HUES48 (cell line): ENCODE measurements at regions not wholly inside any gene's neighbourhood (a gene's known extent, or its start where the extent isn't known, plus 50 kb on each side); places are given as distances from the start of the nearest gene placed in this dataset.

ENCODE experiments used
- H3K27ac ChIP-seq: one replicate; pipeline ENCODE4 v1.7.0; 2013; ENCODE audit warnings: low read depth, low read length, inconsistent platforms
- H3K27me3 ChIP-seq: 2 replicates; pipeline ENCODE4 v1.6.1; 2013; ENCODE audit warnings: mild to moderate bottlenecking, low read length; ENCODE audit not compliant: control insufficient read depth, insufficient read depth
- H3K36me3 ChIP-seq: 2 replicates; pipeline ENCODE4 v1.6.1; 2013; ENCODE audit warnings: low read length; ENCODE audit not compliant: control insufficient read depth, insufficient read depth
- H3K4me1 ChIP-seq: 2 replicates; pipeline ENCODE4 v1.6.1; 2013; ENCODE audit warnings: mild to moderate bottlenecking, low read length; ENCODE audit not compliant: control insufficient read depth, insufficient read depth
- H3K4me3 ChIP-seq: 2 replicates; pipeline ENCODE4 v1.5.1; 2013; ENCODE audit warnings: mild to moderate bottlenecking, low read depth, low read length
- H3K9ac ChIP-seq: 2 replicates; pipeline ENCODE4 v1.6.1; 2013; ENCODE audit warnings: mild to moderate bottlenecking, low read depth, low read length, moderate library complexity
- H3K9me3 ChIP-seq: 2 replicates; pipeline ENCODE4 v1.6.1; 2013; ENCODE audit warnings: low read length; ENCODE audit not compliant: control insufficient read depth, insufficient read depth

- Histone ChIP-seq H3K27me3 (no peaks in the 10 kb centered on the region), H3K4me3 (no peak overlapping the region), H3K4me1 (no peaks in the 10 kb centered on the region), H3K9me3 (peaks cover 14% of the 10 kb centered on the region; the same call in 1 of the 2 replicates), H3K27ac (no peak overlapping the region), H3K9ac (no peak overlapping the region), H3K36me3 (no peaks in the 10 kb centered on the region)
These were observed 304.4 kb upstream of the RTL1 start for GRCh38 chr14:101207897-101208296.

DNA sequence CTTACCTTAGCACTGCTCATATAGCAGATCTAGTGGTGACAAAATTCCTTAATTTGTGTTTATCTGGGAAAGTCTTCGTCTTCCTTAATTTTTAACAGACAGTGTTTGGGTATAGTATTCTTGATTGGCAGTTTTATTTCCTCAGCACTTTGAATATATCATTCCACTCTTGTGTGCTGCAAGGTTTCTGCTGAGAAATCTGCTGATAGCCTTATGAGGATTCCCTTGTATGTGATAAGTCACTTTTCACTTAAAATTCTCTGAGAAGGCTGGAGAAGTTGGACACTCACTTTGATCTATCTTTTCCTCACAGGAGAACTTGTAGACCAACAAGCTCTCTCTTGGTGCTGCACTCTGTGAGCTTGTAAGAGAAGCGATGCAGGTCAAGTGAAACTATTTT, 306.1 kb upstream of the RTL1 start:
- no peaks in the 10 kb centered on the region for H3K4me1 ChIP-seq
- H3K27me3 ChIP-seq: no peaks in the 10 kb centered on the region
- H3K27ac ChIP-seq: no peak overlapping the region
- H3K36me3 ChIP-seq: no peaks in the 10 kb centered on the region
- no peak overlapping the region for H3K4me3 ChIP-seq
- H3K9me3 ChIP-seq: peaks cover 14% of the 10 kb centered on the region; the same call in 1 of the 2 replicates
- H3K9ac ChIP-seq: no peak overlapping the region

- H3K4me3 ChIP-seq: no peak overlapping the region
- no peaks in the 10 kb centered on the region for H3K36me3 ChIP-seq
- no peaks in the 10 kb centered on the region; the same call in 1 of the 2 replicates for H3K9me3 ChIP-seq
- H3K4me1 ChIP-seq: no peaks in the 10 kb centered on the region
- no peaks in the 10 kb centered on the region for H3K27me3 ChIP-seq
- no peak overlapping the region for H3K9ac ChIP-seq
- H3K27ac ChIP-seq: no peak overlapping the region
These were observed 311.7 kb upstream of the RTL1 start for GRCh38 chr14:101215266-101215665.

DNA sequence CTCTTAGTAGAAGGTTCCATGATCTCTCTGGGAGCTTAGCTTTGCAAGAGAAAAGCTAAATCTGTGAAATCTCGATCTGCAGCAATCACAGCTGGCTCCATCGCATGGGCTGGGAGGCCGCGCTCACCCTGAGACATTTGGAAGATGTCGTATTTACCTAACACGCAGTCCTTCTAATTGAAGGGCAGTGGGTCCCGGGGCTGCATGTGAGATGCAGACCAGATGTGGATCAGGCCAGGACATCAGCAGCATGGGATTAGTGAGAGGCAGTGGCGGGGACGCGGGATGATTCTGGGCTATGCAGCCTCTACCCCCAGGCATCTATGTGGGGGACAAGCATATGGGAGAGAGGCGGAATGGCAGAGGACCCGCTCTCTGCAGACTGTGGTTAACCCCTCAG, 312.4 kb upstream of the RTL1 start:
- H3K9ac ChIP-seq: no peak overlapping the region
- no peaks in the 10 kb centered on the region for H3K9me3 ChIP-seq
- no peak overlapping the region for H3K4me3 ChIP-seq
- H3K4me1 ChIP-seq: no peaks in the 10 kb centered on the region
- no peak overlapping the region for H3K27ac ChIP-seq
- no peaks in the 10 kb centered on the region for H3K36me3 ChIP-seq
- no peaks in the 10 kb centered on the region for H3K27me3 ChIP-seq

GRCh38 chr14:101216366-101217079, 313.0 kb upstream of the RTL1 start:
- no peaks in the 10 kb centered on the region for H3K27me3 ChIP-seq
- H3K4me3 ChIP-seq: no peak overlapping the region
- no peaks in the 10 kb centered on the region for H3K4me1 ChIP-seq

DNA sequence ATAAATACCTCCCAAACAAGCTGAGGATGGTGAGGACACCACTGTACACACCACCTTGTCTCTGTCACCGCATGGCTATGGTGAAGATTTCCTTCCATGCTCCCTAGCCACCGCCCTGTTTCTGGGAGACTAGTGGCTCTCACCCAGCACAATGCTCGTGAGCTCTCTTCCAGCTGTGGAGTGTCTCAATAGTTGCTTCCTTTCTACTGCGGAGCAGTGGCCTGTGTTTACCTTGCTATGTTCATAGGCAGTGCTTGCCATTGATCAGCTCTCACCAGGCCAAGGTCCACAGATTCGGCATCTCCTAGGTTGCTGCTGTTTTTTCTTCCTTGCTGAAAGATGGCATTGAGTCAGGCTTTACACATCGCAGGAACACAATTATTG, 313.6 kb upstream of the RTL1 start:
- H3K36me3 ChIP-seq: no peaks in the 10 kb centered on the region
- H3K4me1 ChIP-seq: no peaks in the 10 kb centered on the region; the same call in 1 of the 2 replicates
- no peak overlapping the region for H3K9ac ChIP-seq
- no peaks in the 10 kb centered on the region for H3K27me3 ChIP-seq
- peak overlapping the region; percentile 6 for H3K27ac ChIP-seq
- H3K9me3 ChIP-seq: no peaks in the 10 kb centered on the region
- no peak overlapping the region for H3K4me3 ChIP-seq

More at GRCh38 chr14:101216366-101217079, 313.0 kb upstream of the RTL1 start:
- Histone ChIP-seq H3K9me3 (no peaks in the 10 kb centered on the region), H3K36me3 (no peaks in the 10 kb centered on the region), H3K27ac (peak overlapping the region; percentile 6), H3K9ac (no peak overlapping the region)

DNA sequence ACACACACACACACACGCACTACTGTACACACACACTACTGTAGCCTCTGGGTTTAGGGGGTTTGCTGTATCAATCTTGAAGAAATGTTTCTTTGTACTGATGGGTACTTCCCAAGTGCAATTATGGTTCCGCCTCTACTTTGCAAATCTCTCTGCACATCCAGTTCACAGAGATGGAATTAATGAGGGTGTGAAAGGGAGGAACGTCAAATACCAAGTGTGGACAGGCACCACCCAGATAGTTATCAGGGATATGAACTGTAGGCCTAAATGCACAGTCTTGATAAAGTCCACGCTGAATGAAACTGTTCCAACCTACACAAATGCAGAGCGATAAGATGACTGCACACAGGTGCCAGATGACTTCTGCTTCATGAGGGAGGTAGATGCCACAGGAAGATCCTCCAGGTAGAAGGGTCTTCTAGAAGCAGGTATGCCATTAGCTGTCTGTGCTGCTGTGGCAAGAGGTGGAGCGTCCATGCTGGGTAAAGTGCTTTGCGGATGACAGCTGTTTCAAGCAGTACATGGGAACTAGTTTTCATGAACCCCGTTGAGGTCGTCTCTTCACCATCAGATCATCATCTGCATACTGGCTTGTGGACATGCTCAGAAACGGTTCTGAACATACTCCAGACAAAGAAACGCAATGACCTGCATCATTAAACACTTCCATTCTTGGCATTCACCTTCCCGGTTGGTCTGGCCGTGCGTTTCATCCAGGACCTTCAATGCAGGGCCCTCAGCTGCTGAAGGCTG, 314.3 kb upstream of the RTL1 start:
- H3K36me3 ChIP-seq: no peaks in the 10 kb centered on the region
- H3K9ac ChIP-seq: no peak overlapping the region
- no peak overlapping the region for H3K4me3 ChIP-seq
- H3K27ac ChIP-seq: no peak overlapping the region
- peaks cover 6% of the 10 kb centered on the region for H3K4me1 ChIP-seq
- no peaks in the 10 kb centered on the region for H3K9me3 ChIP-seq
- H3K27me3 ChIP-seq: no peaks in the 10 kb centered on the region

DNA sequence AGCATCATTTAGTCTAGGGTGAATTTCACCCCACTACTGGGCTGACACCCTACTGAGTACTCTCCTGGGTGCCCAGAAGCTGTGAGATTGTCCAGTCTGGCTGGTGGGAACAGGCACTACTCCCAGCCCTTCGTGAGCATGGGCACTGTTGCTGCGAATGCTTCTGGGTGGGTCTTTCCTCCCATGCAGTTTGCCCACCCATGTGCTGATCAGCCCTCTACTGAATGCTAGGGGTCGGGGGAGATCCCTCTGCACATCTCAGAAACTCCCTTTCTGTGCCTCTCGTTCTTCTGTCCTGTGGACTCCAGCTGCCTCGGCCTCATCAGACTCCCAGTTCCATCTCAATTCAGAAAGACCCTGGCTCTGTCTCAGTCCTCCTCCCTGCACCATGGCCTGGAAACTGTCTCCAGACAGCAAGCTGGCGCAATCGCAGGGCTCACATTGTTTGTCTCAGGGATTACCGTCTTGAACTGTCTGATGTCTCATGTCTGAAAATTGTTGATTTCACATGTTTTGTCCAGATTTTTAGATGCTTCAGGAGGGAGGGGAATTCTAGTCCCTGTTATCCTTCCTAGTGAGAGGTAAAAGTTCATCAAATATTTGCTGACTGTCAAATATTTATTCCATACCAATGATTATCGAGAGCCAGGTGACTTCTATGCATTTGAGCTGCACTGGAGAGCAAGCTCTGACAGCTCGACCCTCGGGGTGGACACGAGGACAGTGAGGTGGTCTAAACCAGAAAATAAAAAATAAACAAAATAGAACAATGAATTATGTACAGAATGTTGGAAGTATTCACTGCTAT, 316.6 kb upstream of the RTL1 start:
- Histone ChIP-seq H3K4me3 (no peak overlapping the region), H3K9me3 (no peaks in the 10 kb centered on the region), H3K36me3 (no peaks in the 10 kb centered on the region), H3K27ac (no peak overlapping the region), H3K9ac (no peak overlapping the region), H3K4me1 (peaks cover 18% of the 10 kb centered on the region), H3K27me3 (no peaks in the 10 kb centered on the region)

DNA sequence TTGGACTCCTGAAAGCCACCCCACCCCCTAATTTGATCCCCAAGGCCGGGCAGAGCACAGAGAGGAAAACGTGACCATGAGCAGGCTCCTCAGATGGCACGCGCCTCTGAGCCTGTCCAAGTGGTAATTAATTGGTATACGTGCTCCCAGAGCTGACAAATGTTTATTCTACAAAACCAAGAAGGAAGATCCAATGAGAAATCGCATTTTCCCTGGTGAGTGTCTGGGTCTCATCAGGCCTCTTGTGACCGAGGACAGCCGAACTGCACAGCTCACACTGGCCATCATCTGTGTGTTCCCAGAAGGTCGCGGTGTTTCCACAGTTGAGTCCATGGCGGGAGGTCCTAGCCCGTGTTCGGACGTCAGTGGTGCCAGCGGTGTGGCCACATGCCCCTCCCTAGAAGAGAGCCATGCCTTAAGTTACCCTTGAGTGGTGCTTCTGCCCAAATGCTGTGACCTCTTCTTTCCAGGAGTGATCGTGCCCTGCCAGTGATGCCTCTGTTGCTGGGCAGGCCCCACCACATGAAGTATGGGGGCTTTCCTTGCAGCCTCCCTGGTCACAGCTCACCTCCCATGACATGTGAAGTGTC, 317.5 kb upstream of the RTL1 start:
- no peak overlapping the region for H3K9ac ChIP-seq
- peaks cover 18% of the 10 kb centered on the region for H3K4me1 ChIP-seq
- no peaks in the 10 kb centered on the region for H3K27me3 ChIP-seq
- no peak overlapping the region for H3K4me3 ChIP-seq
- no peak overlapping the region for H3K27ac ChIP-seq
- no peaks in the 10 kb centered on the region for H3K9me3 ChIP-seq
- no peaks in the 10 kb centered on the region for H3K36me3 ChIP-seq

- Histone ChIP-seq H3K27me3 (no peaks in the 10 kb centered on the region), H3K36me3 (no peaks in the 10 kb centered on the region), H3K9ac (no peak overlapping the region), H3K27ac (no peak overlapping the region), H3K4me3 (no peak overlapping the region), H3K4me1 (peaks cover 18% of the 10 kb centered on the region), H3K9me3 (no peaks in the 10 kb centered on the region)
These were observed 318.1 kb upstream of the RTL1 start for GRCh38 chr14:101221549-101222160.
